A673 (cell line): ENCODE measurements at regions not wholly inside any gene's neighbourhood (a gene's known extent, or its start where the extent isn't known, plus 50 kb on each side); places are given as distances from the start of the nearest gene placed in this dataset.

Experiments
- BruUV-seq: library from RNA; stranded (reverse); fragments of 400-500 nt; replicated peaks from 2 replicates; lab custom pipeline; 2021; lab: Mats Ljungman, UMichigan
- CTCF ChIA-PET: fragments of 300-600 bp; sonication (Branson Sonifier 250); formaldehyde crosslinking; loops from one replicate; lab custom pipeline; 2022; ENCODE audit warnings: antibody characterized with exemption; lab: Charles Lee
- POLR2A ChIA-PET: fragments of 300-600 bp; sonication (Branson Sonifier 250); formaldehyde crosslinking; loops from one replicate; lab custom pipeline; 2022; ENCODE audit warnings: antibody characterized with exemption; ENCODE audit not compliant: low non-redundant PET; lab: Charles Lee
- DNase-seq: peaks from one replicate; pipeline ENCODE4 v3.0.0-alpha.2; 2015; ENCODE audit warnings: low spot score
- H3K27ac ChIP-seq: fragments of 200-600 bp; sonication (generic); 2 replicates; pipeline ENCODE4 v1.5.1; 2016; ENCODE audit warnings: mixed run types, low read depth, mild to moderate bottlenecking, mixed read lengths, antibody characterized with exemption, low read length; ENCODE audit not compliant: poor library complexity, severe bottlenecking
- H3K27me3 ChIP-seq: fragments of 200-600 bp; sonication (generic); replicated peaks from 2 replicates; pipeline ENCODE4 v1.6.1; 2017; ENCODE audit warnings: mixed run types, low read depth, mild to moderate bottlenecking, mixed read lengths, antibody characterized with exemption, low read length; ENCODE audit not compliant: insufficient read depth, poor library complexity
- H3K36me3 ChIP-seq: fragments of 200-600 bp; sonication (generic); 2 replicates; pipeline ENCODE4 v1.6.1; 2016; ENCODE audit warnings: mixed run types, mild to moderate bottlenecking, mixed read lengths, antibody characterized with exemption, low read length; ENCODE audit not compliant: insufficient read depth, poor library complexity, severe bottlenecking
- H3K4me1 ChIP-seq: fragments of 200-600 bp; sonication (generic); 2 replicates; pipeline ENCODE4 v1.6.1; 2017; ENCODE audit warnings: mixed run types, mild to moderate bottlenecking, mixed read lengths, antibody characterized with exemption, low read length; ENCODE audit not compliant: insufficient read depth, poor library complexity, severe bottlenecking
- H3K4me3 ChIP-seq: fragments of 200-600 bp; sonication (generic); 2 replicates; pipeline ENCODE4 v1.5.1; 2016; ENCODE audit warnings: low read depth, mixed run types, mild to moderate bottlenecking, mixed read lengths, low read length; ENCODE audit not compliant: poor library complexity, severe bottlenecking
- H3K9me3 ChIP-seq: fragments of 200-600 bp; sonication (generic); 2 replicates; pipeline ENCODE4 v1.6.1; 2016; ENCODE audit warnings: mixed run types, low read depth, mild to moderate bottlenecking, mixed read lengths, antibody characterized with exemption, low read length; ENCODE audit not compliant: poor library complexity, severe bottlenecking
- EZH2 ChIP-seq: fragments of 200-600 bp; sonication (generic); IDR thresholded peaks from 2 replicates; pipeline ENCODE4 v1.6.1; 2017; ENCODE audit warnings: borderline replicate concordance, low read depth, mild to moderate bottlenecking, mixed read lengths, antibody characterized with exemption, low read length; ENCODE audit not compliant: poor library complexity, severe bottlenecking
- intact Hi-C: fragments of 100-400 bp; cut with micrococcal nuclease; formaldehyde crosslinking; loops from one replicate; pipeline ENCODE4 v1.10.0; 2022; ENCODE audit not compliant: unreplicated experiment
- TF ChIP-seq, protein P1 (sequence below): fragments of 300-800, 200-600 bp; sonication (generic); conservative IDR thresholded peaks from 2 replicates; pipeline ENCODE4 v1.5.1; 2017; ENCODE audit warnings: low read depth, mild to moderate bottlenecking, antibody characterized with exemption, low read length, moderate library complexity, mixed read lengths

DNA sequence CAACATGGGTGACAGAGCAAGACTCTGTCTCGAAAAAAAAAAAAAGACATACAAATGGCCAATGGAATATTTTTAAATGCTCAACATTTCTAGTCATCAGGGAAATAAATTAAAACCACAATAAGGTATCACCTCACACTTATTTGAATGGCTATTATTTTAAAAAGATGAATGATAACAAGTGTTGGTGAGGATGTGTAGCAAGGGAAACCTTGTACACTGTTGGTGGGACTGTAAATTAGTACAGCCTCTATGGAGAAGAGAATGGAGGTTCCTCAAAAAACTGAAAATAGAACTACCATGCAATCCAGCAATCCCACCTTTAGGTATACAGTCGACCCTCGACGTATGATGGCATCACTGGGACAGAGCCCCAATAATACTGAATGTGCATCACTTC lies 65.4 kb upstream of the DIP2C start:
- Histone ChIP-seq H3K27ac (no peak overlapping the region), H3K36me3 (no peaks in the 10 kb centered on the region), H3K9me3 (peaks cover 4% of the 10 kb centered on the region), H3K4me3 (no peak overlapping the region), H3K27me3 (no peaks in the 10 kb centered on the region), H3K4me1 (no peaks in the 10 kb centered on the region)
- intact Hi-C loops = no loop called here
- DNase-seq = no peak
- TF ChIP-seq EZH2 = no peak
- TF ChIP-seq, protein P1, sequence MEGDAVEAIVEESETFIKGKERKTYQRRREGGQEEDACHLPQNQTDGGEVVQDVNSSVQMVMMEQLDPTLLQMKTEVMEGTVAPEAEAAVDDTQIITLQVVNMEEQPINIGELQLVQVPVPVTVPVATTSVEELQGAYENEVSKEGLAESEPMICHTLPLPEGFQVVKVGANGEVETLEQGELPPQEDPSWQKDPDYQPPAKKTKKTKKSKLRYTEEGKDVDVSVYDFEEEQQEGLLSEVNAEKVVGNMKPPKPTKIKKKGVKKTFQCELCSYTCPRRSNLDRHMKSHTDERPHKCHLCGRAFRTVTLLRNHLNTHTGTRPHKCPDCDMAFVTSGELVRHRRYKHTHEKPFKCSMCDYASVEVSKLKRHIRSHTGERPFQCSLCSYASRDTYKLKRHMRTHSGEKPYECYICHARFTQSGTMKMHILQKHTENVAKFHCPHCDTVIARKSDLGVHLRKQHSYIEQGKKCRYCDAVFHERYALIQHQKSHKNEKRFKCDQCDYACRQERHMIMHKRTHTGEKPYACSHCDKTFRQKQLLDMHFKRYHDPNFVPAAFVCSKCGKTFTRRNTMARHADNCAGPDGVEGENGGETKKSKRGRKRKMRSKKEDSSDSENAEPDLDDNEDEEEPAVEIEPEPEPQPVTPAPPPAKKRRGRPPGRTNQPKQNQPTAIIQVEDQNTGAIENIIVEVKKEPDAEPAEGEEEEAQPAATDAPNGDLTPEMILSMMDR = no peak
- ChIA-PET CTCF (no interaction called here), POLR2A (interaction anchor here (0.7 kb wide), 1 partner anchor 43 kb away, joined by 6 read pairs; no protein-coding TSS in a partner anchor)
- BruUV-seq = no TSS peak

DNA sequence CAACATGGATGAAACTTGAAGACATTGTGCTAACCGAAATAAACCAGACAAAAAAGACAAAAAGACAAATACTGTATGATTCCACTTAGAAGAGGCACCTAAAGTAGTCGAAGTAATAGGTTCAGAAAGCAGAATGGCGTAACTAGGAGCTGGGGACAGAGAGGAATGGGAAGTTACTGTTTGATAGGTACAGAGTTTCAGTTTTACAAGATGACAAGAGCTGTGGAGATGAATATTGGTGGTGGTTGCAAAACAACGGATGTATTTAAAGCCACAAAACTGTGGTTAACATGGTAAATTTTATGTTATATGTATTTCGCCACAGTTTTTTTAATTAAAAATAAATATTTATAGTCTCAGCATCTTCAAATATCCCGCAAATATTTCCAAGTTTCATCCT lies 64.1 kb upstream of the DIP2C start:
- no TSS peak for BruUV-seq
- TF ChIP-seq EZH2 = no peak
- TF ChIP-seq, protein P1 = no peak

DNA sequence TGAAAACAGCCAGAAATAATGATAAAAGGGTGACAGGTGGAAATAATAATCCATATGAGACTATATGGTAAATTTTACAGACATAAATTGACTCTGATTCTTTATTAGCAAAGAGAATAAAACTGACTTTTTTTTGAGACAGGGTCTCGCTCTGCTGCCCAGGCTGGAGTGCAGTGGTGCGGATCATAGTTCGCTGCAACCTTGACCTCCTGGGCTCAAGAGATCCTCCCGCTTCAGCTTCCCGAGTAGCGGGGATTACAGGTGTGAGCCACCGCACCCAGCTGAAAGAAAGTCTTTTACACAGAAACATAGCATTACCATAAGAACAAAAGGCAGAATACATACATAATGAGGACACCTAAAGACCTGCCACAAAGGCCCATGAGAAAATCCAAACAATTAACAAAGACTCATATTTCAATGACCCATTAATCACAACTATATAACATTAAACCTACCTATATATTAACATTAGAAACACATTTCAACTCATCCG lies 51.5 kb upstream of the DIP2C start:
- no TSS peak for BruUV-seq
- Histone ChIP-seq H3K4me3 (no peak overlapping the region), H3K36me3 (no peaks in the 10 kb centered on the region), H3K27ac (no peak overlapping the region), H3K4me1 (no peaks in the 10 kb centered on the region), H3K9me3 (no peaks in the 10 kb centered on the region), H3K27me3 (no peaks in the 10 kb centered on the region)
- DNase-seq = no peak
- ChIA-PET CTCF (no interaction called here), POLR2A (no interaction called here)
- intact Hi-C loops = no loop called here
- no peak for TF ChIP-seq EZH2
- TF ChIP-seq, protein P1 = no peak

More for the DNA sequence above, 64.1 kb upstream of the DIP2C start:
- H3K27ac ChIP-seq = no peak overlapping the region
- POLR2A ChIA-PET = no interaction called here
- intact Hi-C loops = no loop called here
- H3K4me1 ChIP-seq = no peaks in the 10 kb centered on the region
- no peaks in the 10 kb centered on the region for H3K36me3 ChIP-seq
- CTCF ChIA-PET = no interaction called here
- DNase-seq = no peak
- H3K9me3 ChIP-seq = peaks cover 4% of the 10 kb centered on the region
- no peaks in the 10 kb centered on the region for H3K27me3 ChIP-seq
- no peak overlapping the region for H3K4me3 ChIP-seq
